GM18861 (cell line): ENCODE measurements at regions not wholly inside any gene's neighbourhood (a gene's known extent, or its start where the extent isn't known, plus 50 kb on each side); places are given as distances from the start of the nearest gene placed in this dataset.

ENCODE experiments used
- ATAC-seq: cut with Tn5 transposase; IDR thresholded peaks from one replicate; pipeline ENCODE4 v1.9.1; 2021; ENCODE audit not compliant: unreplicated experiment

DNA sequence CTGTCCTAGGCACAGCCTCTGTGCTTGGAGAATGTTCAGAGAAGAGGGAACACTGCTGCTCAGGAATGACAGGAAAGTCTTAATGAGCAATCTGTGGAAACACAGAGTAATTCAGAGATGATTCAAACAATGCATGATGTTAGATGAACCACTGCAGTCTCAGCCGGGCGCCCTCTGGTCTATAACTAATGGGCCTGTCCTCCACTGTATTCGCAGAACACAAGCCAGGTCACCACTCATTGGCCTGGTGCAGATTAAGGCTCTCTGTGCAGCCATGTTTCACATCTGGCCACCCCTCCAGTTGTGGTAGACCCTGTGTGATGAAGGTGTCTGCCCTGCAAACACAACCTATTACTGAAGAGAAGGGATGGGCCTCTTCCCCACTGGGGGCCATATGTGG is 281.7 kb upstream of the ROPN1 start:
- no peak for ATAC-seq

DNA sequence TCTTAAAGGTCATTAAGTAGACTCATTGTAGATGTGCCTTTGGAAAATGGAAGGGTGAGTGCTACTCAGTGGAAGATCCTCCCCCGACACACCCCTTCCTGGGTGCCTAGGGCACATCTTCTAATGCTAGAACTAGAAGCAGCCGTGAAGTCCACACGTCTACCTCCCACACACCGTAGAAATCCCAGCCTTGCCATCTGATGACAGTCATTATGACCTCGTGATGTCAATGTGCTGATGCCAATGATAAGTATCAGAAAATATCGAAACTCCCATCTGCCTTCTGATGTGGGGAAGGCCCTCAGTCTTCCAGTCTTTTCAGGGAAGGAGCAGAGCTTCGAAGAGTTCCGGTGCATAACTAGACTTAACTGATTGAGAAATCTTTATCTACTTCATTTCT is 282.1 kb upstream of the ROPN1 start:
- ATAC-seq, result no peak

DNA sequence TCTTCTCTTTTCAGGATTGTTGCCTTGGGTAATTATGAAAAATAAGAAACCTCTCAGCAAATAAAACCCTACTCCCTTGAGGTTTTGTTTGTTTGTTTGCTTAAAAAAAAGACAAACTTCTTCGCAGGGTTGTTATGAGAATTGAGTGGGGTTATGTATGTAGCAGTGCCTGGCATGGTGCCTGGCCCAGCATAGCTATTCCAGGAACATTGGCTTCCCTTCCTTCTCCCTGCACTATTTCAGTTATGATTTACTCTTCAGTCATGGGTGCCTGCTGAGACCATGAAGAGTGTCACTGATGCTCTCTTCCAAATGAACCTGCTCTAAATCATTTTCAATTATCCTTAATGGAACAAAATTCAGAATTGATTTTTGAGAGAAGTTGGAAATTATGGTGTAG is 283.5 kb upstream of the ROPN1 start:
- no peak for ATAC-seq

DNA sequence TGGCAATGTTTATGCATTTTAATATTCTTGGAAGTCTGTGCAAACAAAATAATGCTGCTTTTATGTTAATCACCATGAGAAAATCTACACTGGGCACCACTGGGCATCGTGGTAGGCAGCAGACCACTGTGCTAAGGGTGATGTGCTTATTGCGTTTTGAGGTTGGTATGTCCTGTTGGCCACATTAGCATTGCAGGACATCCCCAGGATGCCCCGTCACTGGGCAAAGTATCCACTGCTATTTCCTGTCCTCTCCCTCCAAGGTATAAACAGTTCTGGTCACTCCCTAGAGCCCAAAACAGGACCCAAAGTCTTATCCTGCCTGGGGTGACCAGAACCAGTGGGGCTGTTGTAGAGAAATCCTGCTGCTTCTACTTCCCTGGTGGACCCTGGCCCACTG is 284.2 kb upstream of the ROPN1 start:
- ATAC-seq, result no peak

DNA sequence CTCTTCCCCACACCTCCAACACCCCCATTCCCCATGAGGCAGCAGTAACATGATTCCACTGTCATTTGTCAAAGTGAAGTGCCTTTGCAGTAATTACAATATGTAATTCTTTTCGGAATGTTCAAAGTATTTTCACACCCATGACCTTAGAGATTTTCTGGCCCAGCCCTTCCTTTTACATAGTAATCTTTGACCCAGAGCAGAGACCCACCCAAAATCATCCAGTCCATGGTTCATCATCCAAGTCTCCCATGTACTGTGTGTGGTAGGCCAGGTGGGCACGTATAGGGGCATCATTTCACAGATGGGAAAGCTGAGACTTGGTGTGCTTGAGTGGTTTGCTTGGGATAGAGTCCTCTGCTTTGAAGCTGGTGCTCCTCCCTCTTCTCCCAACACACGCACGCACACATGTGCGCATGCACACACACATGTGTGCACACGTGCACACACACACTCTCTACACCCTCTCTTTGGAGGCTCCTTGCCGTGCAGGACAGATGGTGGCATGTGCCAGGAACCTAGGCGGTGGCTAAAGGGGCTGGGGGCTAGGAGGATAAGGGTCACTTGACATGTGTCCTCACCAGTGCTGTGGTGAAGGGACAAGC is 284.7 kb upstream of the ROPN1 start:
- no peak for ATAC-seq

DNA sequence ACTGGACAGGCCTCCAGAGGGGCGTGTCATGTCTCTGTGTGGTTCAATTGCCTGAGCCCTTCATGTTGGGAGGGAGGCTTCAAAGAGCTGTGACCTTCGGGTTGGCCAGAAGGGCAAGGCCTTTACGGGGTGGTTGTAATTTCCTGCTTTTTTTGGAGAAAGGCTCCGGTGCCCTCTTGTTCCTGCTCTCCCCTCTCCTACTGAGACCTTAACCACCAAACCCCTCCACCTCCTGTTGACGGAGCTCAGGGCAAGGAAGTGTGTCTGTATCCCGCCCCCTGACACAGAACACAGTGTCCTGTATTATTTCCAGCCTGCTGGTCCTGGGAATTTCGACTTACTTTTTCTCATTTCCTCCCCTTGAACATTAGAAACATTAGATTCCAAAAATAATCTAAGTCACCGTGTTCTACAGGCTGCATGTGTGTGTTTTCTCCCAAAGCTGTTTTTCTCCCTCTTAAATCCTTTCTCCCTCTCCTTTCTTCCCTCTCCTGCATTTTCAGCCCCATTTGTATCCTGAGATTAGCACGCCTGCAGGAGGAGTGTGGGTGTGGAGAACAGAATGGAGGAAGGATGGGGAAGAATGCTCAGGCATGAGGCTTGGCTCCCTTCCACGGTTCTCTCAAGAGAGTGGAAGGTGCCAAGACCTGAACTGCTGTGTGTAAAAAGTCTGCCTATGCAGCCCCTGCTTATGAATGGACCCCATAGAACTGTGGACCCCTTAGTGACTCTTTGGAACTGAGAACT is 285.4 kb upstream of the ROPN1 start:
- no peak for ATAC-seq

DNA sequence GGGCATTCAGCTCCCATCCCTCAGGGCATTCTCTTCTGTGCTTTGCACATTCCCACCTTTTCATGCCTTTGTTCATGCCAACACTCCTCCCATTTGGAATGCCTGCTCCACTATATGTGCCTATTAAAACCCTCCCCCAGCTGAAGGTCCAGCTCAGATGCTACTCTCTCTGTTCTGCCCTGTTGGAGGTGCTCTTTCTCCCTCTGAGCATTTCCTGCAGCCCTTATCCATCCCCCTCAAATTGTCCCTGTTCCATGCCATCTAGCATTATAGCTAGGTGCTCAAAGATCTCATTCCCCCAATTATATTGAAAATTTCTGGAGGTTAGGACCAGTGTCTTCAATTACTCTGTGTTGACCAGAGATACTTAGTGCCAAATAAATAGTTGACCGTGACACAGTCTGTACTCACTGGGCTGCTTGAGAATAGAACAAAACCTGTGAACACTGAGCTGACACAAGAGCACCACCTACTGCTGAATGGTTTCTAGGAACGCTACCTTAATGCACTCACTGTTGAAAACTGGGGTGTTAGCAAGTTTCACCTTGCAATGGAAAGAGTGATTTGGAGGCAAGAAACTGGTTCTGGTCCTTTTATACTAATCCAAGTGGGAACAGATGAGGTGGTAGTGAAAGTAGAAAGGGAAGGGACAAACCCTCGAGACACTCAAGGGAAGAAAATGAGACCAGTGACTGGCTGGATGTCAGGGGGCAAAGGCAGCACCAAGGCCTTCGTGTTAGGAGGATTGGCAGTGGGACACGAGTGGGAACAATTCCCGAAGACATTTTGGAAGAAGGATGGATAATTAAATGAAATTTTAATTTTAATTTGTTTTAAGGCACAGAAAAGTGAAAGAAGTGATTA is 289.8 kb upstream of the ROPN1 start:
- no peak for ATAC-seq

DNA sequence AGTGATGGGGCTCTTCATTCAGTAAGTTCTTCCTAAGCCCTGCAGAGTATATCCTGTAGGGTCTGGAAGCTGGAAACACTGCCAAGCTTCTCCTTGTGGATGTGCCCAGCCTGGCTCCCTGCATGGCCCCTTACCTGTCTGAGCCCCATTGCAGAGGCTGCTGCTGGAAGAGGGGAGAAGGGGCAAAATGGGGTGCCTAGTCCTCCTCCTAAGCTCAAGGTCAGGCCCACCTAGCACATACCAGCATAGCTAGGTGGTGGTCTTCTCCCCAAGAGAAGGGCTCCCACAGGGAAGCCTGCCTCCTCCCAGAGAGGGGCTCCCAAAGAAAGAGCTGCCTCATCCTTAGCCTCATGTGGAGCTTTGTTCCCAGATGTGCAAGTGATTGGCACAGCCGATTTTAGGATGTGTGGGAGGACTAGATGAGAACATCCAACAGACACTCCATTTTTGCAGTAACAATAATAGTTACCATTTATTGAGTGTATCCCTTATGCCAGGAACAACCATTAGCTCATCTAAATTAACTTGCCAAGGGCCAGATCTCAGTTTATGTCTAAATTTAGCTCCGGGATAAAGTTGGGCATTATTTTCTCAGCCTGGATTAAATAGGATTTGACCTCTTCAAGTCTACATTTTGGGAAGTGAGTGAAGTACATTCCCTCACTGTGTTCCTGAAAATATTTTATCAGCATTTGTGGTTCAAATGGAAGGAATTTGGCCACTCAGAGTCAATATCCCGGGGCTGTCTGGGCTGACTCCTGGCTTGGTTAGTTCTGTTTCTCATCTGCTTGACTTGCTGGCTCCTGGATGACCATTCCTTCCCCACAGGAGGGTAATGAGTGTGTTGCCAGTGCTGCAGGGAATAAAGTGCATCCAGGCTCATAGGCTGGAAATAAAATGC is 291.1 kb upstream of the ROPN1 start:
- no peak for ATAC-seq

DNA sequence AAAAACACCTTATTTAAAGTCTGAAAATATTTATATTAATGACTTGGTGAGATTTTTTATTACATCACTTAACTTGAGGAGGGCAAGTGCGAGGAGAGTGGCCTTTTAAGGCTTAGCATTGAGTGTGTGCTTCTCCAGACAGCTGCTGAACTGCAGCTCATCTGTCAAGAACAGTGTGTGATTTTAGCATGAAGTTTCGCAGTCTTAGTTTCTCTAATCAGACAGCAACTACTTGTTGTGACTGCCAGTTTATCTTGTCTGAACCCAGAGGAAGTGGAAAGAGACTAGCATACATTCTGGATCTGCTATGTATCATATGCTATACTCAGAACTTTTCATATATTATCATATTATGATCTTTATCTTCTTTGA is 291.7 kb upstream of the ROPN1 start:
- no peak for ATAC-seq

DNA sequence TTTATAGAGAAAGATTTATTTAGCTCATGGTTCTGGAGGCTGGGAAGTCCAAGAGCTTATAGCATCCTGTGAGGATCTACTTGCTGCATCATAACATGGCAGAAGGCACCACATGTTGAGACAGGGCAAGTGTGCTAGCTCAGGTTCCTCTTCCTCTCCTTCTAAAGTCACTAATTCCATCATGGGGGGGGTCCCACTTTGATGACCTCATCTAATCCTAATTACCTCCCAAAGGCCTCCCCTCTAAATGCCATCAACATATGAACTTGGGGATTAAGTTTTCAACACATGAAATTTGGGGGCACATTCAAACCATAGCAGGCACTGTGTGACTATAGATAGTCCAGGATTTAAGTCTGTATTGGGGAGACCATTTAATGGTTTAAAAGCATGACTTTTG is 297.1 kb upstream of the ROPN1 start:
- ATAC-seq, result no peak

DNA sequence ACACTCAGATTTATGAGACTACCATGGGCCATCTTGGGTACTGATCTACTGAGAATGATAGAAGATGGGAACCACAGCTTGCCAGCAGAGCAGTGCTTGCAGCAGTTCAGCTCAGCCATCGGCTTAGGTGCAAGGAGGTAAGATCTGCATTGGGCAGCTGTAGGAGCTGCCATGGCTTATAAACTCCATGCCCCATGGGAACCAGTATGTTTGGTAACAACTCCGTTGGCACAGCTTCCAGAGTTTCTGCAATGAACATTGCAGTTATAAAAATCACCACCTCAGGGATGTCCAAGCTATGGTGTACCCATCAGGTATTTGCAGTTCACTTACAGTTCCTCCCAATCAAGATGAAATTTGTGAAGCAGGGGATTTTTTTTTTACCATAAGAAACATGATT is 299.1 kb upstream of the ROPN1 start:
- no peak for ATAC-seq

DNA sequence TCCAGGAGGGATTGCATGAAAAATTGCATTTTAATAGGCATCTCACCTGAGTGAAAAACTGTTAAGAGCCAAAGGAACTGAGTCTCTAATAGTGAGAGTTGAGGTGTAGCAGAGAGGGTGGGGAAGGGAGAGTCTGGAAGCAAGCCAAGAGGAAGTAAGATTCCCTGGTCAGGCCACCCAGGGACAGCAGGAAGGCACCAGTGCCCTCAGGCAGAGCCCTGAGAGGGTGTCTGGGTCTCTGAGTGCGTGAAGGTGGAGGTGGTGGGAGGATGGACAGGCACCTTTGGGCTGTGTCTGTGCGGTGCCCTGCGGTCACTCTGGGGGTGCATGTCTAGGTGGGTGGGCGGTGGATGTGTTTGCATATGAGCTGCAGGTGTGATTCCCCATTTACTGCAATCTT is 300.4 kb upstream of the ROPN1 start:
- ATAC-seq, result no peak

DNA sequence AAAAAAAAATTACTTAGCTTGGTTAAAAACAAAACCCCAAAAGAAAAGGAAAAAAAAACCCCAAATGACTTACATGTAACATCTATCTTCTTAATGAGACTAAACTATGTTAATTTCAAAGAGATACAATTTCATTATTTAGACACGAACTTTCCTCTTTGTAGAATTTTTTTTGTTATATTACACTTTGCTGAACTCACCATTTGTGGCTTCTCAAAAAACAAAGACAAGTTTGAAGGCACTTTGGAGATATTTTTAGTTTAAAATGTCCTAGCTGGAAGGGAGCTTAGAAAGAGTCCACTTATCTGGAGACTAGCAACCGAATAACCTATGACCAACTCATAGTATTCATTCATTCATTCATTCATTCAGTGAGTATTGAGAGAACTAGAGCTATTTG is 301.7 kb upstream of the ROPN1 start:
- ATAC-seq, result no peak

DNA sequence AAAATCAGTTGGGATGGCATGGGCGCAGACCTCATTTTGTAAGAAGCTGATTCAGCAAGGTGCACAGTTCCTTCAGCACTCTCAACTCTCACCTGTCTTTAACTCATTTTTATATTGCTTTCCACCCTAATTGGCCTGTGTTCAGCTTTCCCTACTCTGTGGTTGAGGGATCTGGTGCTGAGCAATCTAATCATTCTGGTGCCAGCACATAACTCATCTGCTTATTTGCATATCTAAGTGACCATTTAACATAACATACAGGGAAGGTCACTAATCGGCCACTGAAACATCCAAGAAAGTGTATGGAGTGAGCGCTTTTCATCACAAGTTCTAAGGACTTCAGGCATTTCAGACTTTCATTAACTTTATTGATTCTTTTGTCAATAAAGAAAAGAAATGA is 303.4 kb upstream of the ROPN1 start:
- ATAC-seq, result no peak

DNA sequence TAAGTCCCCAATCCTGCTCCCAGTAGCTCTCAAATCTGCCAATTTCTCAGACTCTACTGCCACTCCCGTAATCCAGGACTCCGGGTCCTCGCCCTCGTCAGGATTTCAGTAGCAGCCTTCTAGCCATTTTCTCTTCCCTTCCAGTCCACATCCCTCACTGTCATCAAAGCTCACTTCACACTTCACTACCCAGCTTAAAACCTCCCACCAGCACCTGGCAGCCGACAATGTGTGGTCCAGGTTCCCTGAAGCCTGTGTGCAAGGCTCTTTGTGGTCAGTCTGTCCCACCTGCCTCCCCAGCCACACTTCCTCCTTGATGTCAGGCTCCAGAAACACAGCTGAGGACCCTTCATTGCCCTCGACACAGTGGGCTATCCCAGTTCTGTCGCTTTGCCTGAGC is 304.5 kb upstream of the ROPN1 start:
- ATAC-seq, result no peak

DNA sequence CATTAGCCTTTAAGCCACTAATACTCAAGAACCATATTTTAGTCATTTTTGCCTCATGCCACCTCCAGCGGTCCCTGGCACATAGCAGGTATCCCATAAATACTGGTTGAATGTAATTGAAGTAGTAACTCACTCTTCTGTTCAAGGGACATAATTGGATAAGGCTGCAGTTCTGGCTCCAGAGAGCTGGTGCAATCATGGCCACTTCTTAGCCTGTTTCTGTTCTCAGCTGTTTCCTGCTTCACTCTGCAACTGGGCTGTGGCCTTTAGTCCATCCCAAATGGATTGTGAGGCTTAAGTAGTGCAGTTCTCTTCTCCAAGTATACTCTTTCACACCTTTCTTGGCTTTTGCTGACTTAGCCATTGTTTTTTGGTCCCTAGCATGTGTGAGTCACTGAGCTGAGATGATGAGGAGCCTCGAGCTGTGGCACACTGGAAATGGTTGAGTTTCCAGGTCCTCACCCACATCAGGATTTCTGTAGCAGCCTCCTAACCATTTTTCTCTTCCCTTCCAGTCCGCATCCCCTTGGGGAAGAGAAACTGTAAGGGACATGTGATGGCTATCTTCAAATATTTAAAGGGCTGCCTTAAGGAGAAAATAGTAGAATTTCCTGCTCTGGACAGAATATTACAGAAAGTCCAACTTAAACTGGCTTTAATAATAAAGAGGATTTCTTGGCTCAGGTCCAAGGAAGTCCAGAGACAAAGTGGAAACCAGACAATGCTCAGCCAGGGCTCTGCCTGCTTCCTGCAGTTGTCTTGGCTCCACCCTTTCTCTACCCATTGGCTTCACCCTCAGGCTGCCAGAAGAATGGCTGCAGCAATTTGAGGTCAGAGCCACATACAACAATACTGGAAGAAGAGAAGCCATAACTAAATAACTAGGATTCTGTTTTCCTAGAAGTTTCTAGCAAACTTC is 305.4 kb upstream of the ROPN1 start:
- ATAC-seq, result no peak

DNA sequence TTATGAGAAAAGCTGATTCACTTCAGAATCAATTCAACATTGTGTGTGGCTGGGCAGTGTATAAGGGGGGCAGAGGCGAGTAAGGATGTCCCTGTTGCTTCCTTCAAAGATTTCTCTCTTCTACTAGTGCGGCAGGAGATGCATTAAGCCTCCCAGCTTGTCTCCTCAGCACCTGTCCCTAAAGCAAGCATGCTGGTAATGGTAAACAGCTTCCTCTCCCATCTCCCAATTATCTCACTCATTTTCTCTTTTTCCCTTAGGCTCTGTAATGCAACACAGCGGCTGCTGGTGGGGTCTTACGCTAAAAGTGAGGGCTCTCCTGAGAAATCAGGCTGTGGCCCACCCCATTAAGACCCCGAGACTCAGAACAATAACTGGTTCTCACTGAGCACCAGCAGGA is 306.4 kb upstream of the ROPN1 start:
- no peak for ATAC-seq

DNA sequence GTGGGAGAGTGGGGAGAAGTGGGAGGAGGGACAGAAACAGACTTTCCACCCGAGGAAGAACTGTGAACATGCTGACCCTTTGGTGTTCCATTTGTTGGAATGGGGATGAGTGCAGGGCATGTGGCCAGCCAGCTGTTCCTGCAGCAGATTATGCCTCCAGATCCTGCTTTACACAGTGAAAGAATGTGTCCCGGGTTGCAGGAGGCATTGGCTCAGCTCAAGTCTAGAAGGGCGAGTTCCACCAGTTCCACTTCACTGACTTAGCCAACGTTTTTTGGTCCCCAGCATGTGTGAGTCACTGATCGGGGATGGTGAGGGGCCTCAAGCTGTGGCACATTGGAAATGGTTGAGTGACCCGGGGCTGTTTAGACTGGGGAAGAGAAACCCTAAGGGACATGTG is 307.0 kb upstream of the ROPN1 start:
- ATAC-seq, result no peak

DNA sequence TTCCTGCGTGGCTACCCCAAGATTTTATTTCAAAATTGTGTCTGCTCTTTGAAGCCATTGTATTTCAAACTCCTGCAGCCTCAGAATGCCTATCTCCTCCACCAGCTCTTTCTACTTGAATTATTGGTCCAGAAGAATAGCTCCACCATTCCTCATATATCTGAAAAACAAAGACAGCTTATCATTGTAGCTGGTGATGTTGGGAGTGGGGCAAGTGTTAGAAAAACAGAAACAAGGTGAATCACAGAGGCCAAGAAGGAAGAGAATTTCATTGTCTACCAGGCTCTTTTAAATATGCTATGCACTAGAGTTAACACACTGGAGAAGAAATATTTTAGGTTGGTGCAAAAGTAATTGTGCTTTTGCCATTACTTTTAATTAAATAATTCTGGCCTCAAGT is 307.9 kb upstream of the ROPN1 start:
- ATAC-seq, result no peak

DNA sequence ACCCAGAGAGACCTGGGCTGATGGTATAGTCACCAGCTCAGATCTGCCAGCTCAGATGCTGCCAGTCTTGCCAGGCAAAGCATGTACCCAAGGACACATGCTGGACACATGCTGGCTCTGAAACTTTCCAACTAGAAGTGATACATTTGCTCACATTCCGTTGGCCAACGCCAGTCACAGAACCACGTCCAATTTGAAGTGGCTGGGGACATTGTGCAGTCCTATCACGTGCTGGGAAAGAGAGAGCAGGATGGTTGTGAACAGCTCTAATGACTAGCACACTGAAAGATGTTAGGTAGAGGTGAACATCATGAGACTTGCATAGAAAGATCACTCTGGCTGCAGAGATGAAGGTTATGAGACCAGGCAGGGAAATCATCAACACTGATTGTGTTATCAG is 308.5 kb upstream of the ROPN1 start:
- ATAC-seq, result no peak
